SK-N-SH (cell line): ENCODE measurements at regions not wholly inside any gene's neighbourhood (a gene's known extent, or its start where the extent isn't known, plus 50 kb on each side); places are given as distances from the start of the nearest gene placed in this dataset.

Experiments used
- CTCF ChIA-PET: fragments of 300-600, 350-600 bp; formaldehyde crosslinking; extraction: SDS; loops from one replicate; lab custom pipeline; 2021; lab: Yijun Ruan, JAX
- POLR2A ChIA-PET: fragments of 350-600 bp; sonication (Branson Sonifier 250); formaldehyde crosslinking; extraction: SDS; loops from one replicate; lab custom pipeline; 2020; ENCODE audit warnings: antibody characterized with exemption, inconsistent platforms; lab: Yijun Ruan, JAX
- DNase-seq: peaks from one replicate; pipeline ENCODE4 v3.0.0; 2012
- H2AFZ ChIP-seq: fragments of 200-600 bp; sonication (generic); 2 replicates; pipeline ENCODE4 v1.8.1; 2016; ENCODE audit warnings: antibody characterized with exemption, mild to moderate bottlenecking, low read depth
- H3F3A ChIP-seq: fragments of 200-600 bp; sonication (generic); replicated peaks from 2 replicates; pipeline ENCODE3; 2016; ENCODE audit warnings: antibody characterized with exemption, mild to moderate bottlenecking; ENCODE audit not compliant: insufficient read depth
- H3K27ac ChIP-seq, 2 experiments: fragments of 200-500 bp in 1 of 2; fragments of 200-600 bp in 1 of 2; sonication (Bioruptor generic) in 1 of 2; sonication (generic), shearing (Covaris generic) in 1 of 2; 2 replicates each; pipeline versions ENCODE4 v1.5.1 to v1.6.1; 2014 to 2016; ENCODE audit warnings: low read depth in 2 of 2, inconsistent platforms in 1 of 2, low read length in 1 of 2, mild to moderate bottlenecking in 1 of 2, mixed read lengths in 1 of 2
- H3K27me3 ChIP-seq: fragments of 200-600 bp; sonication (generic), shearing (Covaris generic); 2 replicates; pipeline ENCODE4 v1.6.1; 2016; ENCODE audit warnings: mixed run types; ENCODE audit not compliant: insufficient read depth
- H3K36me3 ChIP-seq, 2 experiments: fragments of 200-500 bp in 1 of 2; fragments of 200-600 bp in 1 of 2; sonication (Bioruptor generic) in 1 of 2; sonication (generic) in 1 of 2; replicated peaks in 1 of 2; 2 replicates each; pipeline versions ENCODE3 to v1.5.1; 2014 to 2016; ENCODE audit warnings: low read length in 1 of 2, mild to moderate bottlenecking in 1 of 2; ENCODE audit not compliant: insufficient read depth in 2 of 2, control insufficient read depth in 1 of 2
- H3K4me1 ChIP-seq, 2 experiments: fragments of 200-500 bp in 1 of 2; fragments of 200-600 bp in 1 of 2; sonication (Bioruptor generic) in 1 of 2; sonication (generic), shearing (Covaris generic) in 1 of 2; 2 replicates each; pipeline versions ENCODE4 v1.5.1 to v1.6.1; 2014 to 2016; ENCODE audit warnings: low read depth in 1 of 2, low read length in 1 of 2, mixed run types in 1 of 2; ENCODE audit not compliant: insufficient read depth in 2 of 2, control insufficient read depth in 1 of 2
- H3K4me2 ChIP-seq: fragments of 200-600 bp; sonication (generic), shearing (Covaris generic); 2 replicates; pipeline ENCODE4 v1.6.1; 2017; ENCODE audit warnings: mixed run types
- H3K4me3 ChIP-seq, 2 experiments: fragments of 200-500 bp in 1 of 2; fragments of 200-600 bp in 1 of 2; sonication (Bioruptor generic) in 1 of 2; sonication (generic), shearing (Covaris generic) in 1 of 2; 2 replicates each; pipeline versions ENCODE4 v1.5.1 to v1.8.1; 2014 to 2016; ENCODE audit warnings: low read depth in 2 of 2, inconsistent platforms in 1 of 2, low read length in 1 of 2, mild to moderate bottlenecking in 1 of 2, mixed read lengths in 1 of 2, moderate library complexity in 1 of 2
- H3K79me2 ChIP-seq: fragments of 200-600 bp; sonication (generic); 2 replicates; pipeline ENCODE4 v1.8.1; 2017; ENCODE audit warnings: mild to moderate bottlenecking; ENCODE audit not compliant: insufficient read depth
- H3K9ac ChIP-seq: fragments of 200-600 bp; sonication (generic); 2 replicates; pipeline ENCODE4 v1.6.1; 2017; ENCODE audit warnings: mixed run types
- H3K9me2 ChIP-seq: fragments of 200-600 bp; sonication (generic); 2 replicates; pipeline ENCODE4 v1.6.1; 2017; ENCODE audit warnings: mixed run types
- H3K9me3 ChIP-seq: fragments of 200-600 bp; sonication (generic); 2 replicates; pipeline ENCODE4 v1.6.1; 2017; ENCODE audit warnings: mixed run types, mild to moderate bottlenecking, moderate library complexity
- H4K20me1 ChIP-seq: fragments of 200-600 bp; sonication (generic); 2 replicates; pipeline ENCODE4 v1.6.1; 2017; ENCODE audit warnings: mild to moderate bottlenecking, mixed run types; ENCODE audit not compliant: insufficient read depth
- ELF1 ChIP-seq: IDR thresholded peaks from 2 replicates; pipeline ENCODE4 v1.4.0; 2012
- FOXJ3 ChIP-seq: sonication (generic); formaldehyde crosslinking; IDR thresholded peaks from 2 replicates; pipeline ENCODE4 v1.5.1; 2020; ENCODE audit warnings: mild to moderate bottlenecking, missing genetic modification reagents
- GABPA ChIP-seq: IDR thresholded peaks from 2 replicates; pipeline ENCODE4 v1.4.0; 2012; ENCODE audit warnings: low read depth, mild to moderate bottlenecking
- NRF1 ChIP-seq: IDR thresholded peaks from 2 replicates; pipeline ENCODE4 v1.6.1; 2012; ENCODE audit warnings: low read depth, mild to moderate bottlenecking, low read length
- RAD21 ChIP-seq: IDR thresholded peaks from 2 replicates; pipeline ENCODE4 v1.6.1; 2012; ENCODE audit warnings: mild to moderate bottlenecking, low read length
- SIN3A ChIP-seq: IDR thresholded peaks from 2 replicates; pipeline ENCODE4 v1.6.1; 2012; ENCODE audit warnings: low read depth, mild to moderate bottlenecking, low read length, moderate library complexity, borderline replicate concordance
- YY1 ChIP-seq: IDR thresholded peaks from 2 replicates; pipeline ENCODE4 v1.4.0; 2012; ENCODE audit warnings: low read depth, mild to moderate bottlenecking
- WGBS: methylation state at CpG from one replicate; pipeline ENCODE4 v1.1.6; 2017; ENCODE audit warnings: low lambda C conversion rate; 5-methylcytosine and 5-hydroxymethylcytosine counted together
- TF ChIP-seq, protein P1 (sequence below): IDR thresholded peaks from 2 replicates; pipeline ENCODE4 v1.4.0; 2012; ENCODE audit warnings: low read depth
- TF ChIP-seq, protein P2 (sequence below): fragments of 150-350 bp; IDR thresholded peaks from 2 replicates; pipeline ENCODE4 v1.6.1; 2016; ENCODE audit warnings: mild to moderate bottlenecking, low read depth, low read length
- TF ChIP-seq, protein P3 (sequence below): fragments of 200-600 bp; sonication (generic); IDR thresholded peaks from 2 replicates; pipeline ENCODE4 v1.6.1; 2017; ENCODE audit warnings: antibody characterized with exemption, mild to moderate bottlenecking, moderate library complexity
- TF ChIP-seq, protein P4 (sequence below): IDR thresholded peaks from 2 replicates; pipeline ENCODE4 v1.4.0; 2012; ENCODE audit warnings: low read depth, borderline replicate concordance
- TF ChIP-seq, protein P5 (sequence below): IDR thresholded peaks from 2 replicates; pipeline ENCODE4 v1.4.0; 2012; ENCODE audit warnings: low read depth, borderline replicate concordance

DNA sequence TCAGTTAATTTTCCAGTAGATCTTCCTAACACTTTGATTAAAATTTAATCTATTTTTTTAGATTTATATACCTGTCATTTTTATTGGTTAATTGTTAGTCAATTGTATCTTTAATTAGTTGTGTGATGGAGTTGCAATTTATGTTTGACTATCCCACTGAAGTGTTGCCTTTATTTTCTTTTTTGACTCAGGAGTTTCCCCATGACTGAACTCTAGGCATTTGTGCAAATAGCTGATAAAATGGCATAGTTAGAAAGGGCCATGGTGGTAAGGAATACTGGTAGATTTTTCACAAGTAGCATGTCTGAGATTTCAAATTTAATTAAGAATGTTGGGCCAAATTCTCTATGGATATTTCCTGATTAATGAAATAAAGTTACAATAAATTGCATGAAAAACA is 273.1 kb upstream of the DAB2 start:
- ChIA-PET POLR2A (no interaction called here), CTCF (no interaction called here)
- no peaks in the 10 kb centered on the region for H3K4me1 ChIP-seq
- no peaks in the 10 kb centered on the region; the same call in 1 of the 2 replicates for H3K27me3 ChIP-seq
- H3K4me3 ChIP-seq: no peak overlapping the region
- H2AFZ ChIP-seq: no peak overlapping the region
- H3K9me3 ChIP-seq: no peaks in the 10 kb centered on the region
- H3K4me2 ChIP-seq: no peak overlapping the region
- H3K79me2 ChIP-seq: no peaks in the 10 kb centered on the region
- no peak overlapping the region for H3K9ac ChIP-seq
- H3K36me3 ChIP-seq: no peaks in the 10 kb centered on the region
- no peaks in the 10 kb centered on the region for H3K9me2 ChIP-seq
- no peaks in the 10 kb centered on the region for H4K20me1 ChIP-seq
- H3K27ac ChIP-seq: no peak overlapping the region
- no peak for DNase-seq
- no peak for TF ChIP-seq ELF1
- no peak for TF ChIP-seq FOXJ3
- TF ChIP-seq SIN3A: no peak
- TF ChIP-seq, protein P1, sequence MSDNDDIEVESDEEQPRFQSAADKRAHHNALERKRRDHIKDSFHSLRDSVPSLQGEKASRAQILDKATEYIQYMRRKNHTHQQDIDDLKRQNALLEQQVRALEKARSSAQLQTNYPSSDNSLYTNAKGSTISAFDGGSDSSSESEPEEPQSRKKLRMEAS: no peak
- TF ChIP-seq NRF1: no peak
- no peak for TF ChIP-seq YY1
- no peak for TF ChIP-seq GABPA
- TF ChIP-seq RAD21: no peak
- H3F3A ChIP-seq: no peaks in the 10 kb centered on the region

DNA sequence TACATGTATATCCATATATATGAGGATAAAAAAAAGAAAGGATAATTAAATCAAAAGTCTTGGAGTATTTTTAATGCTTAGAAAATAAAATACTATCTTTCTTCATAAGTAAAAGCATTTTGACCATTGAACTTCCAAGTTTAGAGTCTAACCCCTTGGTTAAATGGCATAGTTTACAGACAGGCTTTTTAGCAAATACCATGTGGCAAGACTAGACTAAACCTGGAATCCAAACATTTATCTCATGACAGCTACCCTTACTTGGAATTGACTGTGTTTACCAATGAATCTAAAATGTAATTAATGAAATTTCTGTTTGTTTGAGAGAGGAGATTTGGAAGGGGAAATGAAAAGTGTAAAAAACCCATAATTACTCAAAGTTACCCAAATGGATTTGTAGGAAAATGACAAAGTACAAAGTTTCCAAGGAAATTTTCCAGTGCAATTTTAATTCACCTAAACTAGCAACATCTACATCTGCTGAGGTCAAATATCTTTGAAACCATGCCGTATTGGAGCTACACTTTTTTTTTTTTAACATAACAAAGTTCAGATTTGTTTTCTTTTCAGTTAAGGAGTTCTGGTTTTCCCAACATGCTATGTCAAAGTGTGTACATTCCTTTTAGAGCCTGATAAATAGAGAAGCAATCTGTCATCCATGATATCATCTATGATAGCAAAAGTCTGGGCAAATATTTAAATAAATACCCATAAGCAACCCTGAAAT is 272.1 kb upstream of the DAB2 start:
- Histone ChIP-seq H3K9me2 (no peaks in the 10 kb centered on the region), H3K9me3 (no peaks in the 10 kb centered on the region), H3K27ac (no peak overlapping the region), H3K4me1 (no peaks in the 10 kb centered on the region), H3K79me2 (no peaks in the 10 kb centered on the region), H3K9ac (no peak overlapping the region)
- CTCF ChIA-PET: no interaction called here
- POLR2A ChIA-PET: no interaction called here
- TF ChIP-seq, protein P2, sequence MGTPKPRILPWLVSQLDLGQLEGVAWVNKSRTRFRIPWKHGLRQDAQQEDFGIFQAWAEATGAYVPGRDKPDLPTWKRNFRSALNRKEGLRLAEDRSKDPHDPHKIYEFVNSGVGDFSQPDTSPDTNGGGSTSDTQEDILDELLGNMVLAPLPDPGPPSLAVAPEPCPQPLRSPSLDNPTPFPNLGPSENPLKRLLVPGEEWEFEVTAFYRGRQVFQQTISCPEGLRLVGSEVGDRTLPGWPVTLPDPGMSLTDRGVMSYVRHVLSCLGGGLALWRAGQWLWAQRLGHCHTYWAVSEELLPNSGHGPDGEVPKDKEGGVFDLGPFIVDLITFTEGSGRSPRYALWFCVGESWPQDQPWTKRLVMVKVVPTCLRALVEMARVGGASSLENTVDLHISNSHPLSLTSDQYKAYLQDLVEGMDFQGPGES: no peak
- TF ChIP-seq, protein P3, sequence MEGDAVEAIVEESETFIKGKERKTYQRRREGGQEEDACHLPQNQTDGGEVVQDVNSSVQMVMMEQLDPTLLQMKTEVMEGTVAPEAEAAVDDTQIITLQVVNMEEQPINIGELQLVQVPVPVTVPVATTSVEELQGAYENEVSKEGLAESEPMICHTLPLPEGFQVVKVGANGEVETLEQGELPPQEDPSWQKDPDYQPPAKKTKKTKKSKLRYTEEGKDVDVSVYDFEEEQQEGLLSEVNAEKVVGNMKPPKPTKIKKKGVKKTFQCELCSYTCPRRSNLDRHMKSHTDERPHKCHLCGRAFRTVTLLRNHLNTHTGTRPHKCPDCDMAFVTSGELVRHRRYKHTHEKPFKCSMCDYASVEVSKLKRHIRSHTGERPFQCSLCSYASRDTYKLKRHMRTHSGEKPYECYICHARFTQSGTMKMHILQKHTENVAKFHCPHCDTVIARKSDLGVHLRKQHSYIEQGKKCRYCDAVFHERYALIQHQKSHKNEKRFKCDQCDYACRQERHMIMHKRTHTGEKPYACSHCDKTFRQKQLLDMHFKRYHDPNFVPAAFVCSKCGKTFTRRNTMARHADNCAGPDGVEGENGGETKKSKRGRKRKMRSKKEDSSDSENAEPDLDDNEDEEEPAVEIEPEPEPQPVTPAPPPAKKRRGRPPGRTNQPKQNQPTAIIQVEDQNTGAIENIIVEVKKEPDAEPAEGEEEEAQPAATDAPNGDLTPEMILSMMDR: no peak
- TF ChIP-seq, protein P4, sequence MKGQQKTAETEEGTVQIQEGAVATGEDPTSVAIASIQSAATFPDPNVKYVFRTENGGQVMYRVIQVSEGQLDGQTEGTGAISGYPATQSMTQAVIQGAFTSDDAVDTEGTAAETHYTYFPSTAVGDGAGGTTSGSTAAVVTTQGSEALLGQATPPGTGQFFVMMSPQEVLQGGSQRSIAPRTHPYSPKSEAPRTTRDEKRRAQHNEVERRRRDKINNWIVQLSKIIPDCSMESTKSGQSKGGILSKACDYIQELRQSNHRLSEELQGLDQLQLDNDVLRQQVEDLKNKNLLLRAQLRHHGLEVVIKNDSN: no peak
- TF ChIP-seq, protein P5, sequence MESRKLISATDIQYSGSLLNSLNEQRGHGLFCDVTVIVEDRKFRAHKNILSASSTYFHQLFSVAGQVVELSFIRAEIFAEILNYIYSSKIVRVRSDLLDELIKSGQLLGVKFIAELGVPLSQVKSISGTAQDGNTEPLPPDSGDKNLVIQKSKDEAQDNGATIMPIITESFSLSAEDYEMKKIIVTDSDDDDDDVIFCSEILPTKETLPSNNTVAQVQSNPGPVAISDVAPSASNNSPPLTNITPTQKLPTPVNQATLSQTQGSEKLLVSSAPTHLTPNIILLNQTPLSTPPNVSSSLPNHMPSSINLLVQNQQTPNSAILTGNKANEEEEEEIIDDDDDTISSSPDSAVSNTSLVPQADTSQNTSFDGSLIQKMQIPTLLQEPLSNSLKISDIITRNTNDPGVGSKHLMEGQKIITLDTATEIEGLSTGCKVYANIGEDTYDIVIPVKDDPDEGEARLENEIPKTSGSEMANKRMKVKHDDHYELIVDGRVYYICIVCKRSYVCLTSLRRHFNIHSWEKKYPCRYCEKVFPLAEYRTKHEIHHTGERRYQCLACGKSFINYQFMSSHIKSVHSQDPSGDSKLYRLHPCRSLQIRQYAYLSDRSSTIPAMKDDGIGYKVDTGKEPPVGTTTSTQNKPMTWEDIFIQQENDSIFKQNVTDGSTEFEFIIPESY: no peak
- TF ChIP-seq, all 33 proteins: peak for 0
- Histone ChIP-seq H3K4me3 (no peak overlapping the region), H4K20me1 (no peaks in the 10 kb centered on the region), H3K36me3 (no peaks in the 10 kb centered on the region), H3K4me2 (no peak overlapping the region), H2AFZ (no peak overlapping the region), H3K27me3 (no peaks in the 10 kb centered on the region), H3F3A (no peaks in the 10 kb centered on the region)
- 0% methylated on average over 1 of the region's 1 CpG for WGBS
- DNase-seq: no peak
